ENCODE measurements at regions not wholly inside any gene's neighbourhood (a gene's known extent, or its start where the extent isn't known, plus 50 kb on each side); places are given as distances from the start of the nearest gene placed in this dataset.
A peak's percentile ranks its signal among the peaks of the same experiment; 100 is the strongest.

DNA sequence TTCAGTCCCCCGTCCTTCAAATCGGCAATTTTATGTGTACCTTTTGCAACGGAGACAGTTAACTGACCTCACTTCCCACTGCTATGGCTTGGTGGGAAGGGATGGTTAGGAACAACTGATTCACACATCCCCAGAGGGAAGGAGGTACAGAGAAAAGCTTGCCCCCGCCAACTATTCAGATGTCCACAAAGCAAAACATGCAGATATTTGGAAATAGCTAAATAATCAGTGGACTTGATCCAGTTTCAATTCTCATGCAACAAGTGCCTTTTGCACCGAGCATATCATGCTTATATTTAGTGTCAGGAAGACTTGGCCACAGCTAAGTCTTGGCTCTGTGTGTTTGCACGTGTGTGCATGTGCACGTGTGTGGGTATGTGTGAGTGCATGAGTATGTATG is 144.6 kb downstream of the SNX19 start:
- FAIRE-seq (no peak), DNase-seq (no peak), ATAC-seq (peak in 2 of 4 donors; percentile 34 to 35)
- TF ChIP-seq, protein P1, sequence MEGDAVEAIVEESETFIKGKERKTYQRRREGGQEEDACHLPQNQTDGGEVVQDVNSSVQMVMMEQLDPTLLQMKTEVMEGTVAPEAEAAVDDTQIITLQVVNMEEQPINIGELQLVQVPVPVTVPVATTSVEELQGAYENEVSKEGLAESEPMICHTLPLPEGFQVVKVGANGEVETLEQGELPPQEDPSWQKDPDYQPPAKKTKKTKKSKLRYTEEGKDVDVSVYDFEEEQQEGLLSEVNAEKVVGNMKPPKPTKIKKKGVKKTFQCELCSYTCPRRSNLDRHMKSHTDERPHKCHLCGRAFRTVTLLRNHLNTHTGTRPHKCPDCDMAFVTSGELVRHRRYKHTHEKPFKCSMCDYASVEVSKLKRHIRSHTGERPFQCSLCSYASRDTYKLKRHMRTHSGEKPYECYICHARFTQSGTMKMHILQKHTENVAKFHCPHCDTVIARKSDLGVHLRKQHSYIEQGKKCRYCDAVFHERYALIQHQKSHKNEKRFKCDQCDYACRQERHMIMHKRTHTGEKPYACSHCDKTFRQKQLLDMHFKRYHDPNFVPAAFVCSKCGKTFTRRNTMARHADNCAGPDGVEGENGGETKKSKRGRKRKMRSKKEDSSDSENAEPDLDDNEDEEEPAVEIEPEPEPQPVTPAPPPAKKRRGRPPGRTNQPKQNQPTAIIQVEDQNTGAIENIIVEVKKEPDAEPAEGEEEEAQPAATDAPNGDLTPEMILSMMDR (IDR thresholded peaks at IDR 0.05): no peak
- no peaks in the 10 kb centered on the region for H3K27me3 ChIP-seq
- H3K36me3 ChIP-seq: no peaks in the 10 kb centered on the region
- H3K4me3 ChIP-seq: no peak overlapping the region
- no peak overlapping the region for H3K27ac ChIP-seq
- no peaks in the 10 kb centered on the region for H3K4me1 ChIP-seq
- WGBS, 2 donors: 78 to 86% methylated on average over 7 of the region's 7 CpGs
- intact Hi-C loops (cut with DNase I): no loop called here
- no peaks in the 10 kb centered on the region for H3K9me3 ChIP-seq

- ATAC-seq (peak in 3 of 4 donors; percentile 72 to 80 (median 76)), DNase-seq (peak in 1 of 6 donors; percentile 18), FAIRE-seq (no peak)
- Histone ChIP-seq H3K36me3 (no peaks in the 10 kb centered on the region), H3K27me3 (no peaks in the 10 kb centered on the region), H3K4me3 (no peak overlapping the region), H3K4me1 (no peaks in the 10 kb centered on the region), H3K27ac (no peak overlapping the region), H3K9me3 (no peaks in the 10 kb centered on the region)
- intact Hi-C loops (cut with DNase I): no loop called here
- 52 to 56% methylated on average over 6 of the region's 6 CpGs for WGBS, 2 donors
- TF ChIP-seq, protein P1 (IDR thresholded peaks at IDR 0.05): no peak
Measured at GRCh38 chr11:130772266-130773227, 143.7 kb downstream of the SNX19 start.

GRCh38 chr11:130773244-130773820 is 142.9 kb downstream of the SNX19 start:
- intact Hi-C loops (cut with DNase I): no loop called here
- no peaks in the 10 kb centered on the region for H3K4me1 ChIP-seq
- WGBS, 2 donors: 81 to 92% methylated on average over 5 of the region's 5 CpGs
- no peak for ATAC-seq
- no peak overlapping the region for H3K27ac ChIP-seq
- H3K36me3 ChIP-seq: no peaks in the 10 kb centered on the region
- DNase-seq: no peak
- no peak overlapping the region for H3K4me3 ChIP-seq
- TF ChIP-seq, protein P1 (IDR thresholded peaks at IDR 0.05): no peak
- no peaks in the 10 kb centered on the region for H3K27me3 ChIP-seq
- H3K9me3 ChIP-seq: no peaks in the 10 kb centered on the region
- FAIRE-seq: no peak

GRCh38 chr11:130774703-130775102 is 141.6 kb downstream of the SNX19 start:
- no peak for ATAC-seq
- H3K4me1 ChIP-seq: no peaks in the 10 kb centered on the region

More at GRCh38 chr11:130774703-130775102, 141.6 kb downstream of the SNX19 start:
- 42 to 54% methylated on average over 3 of the region's 3 CpGs for WGBS, 2 donors
- Histone ChIP-seq H3K9me3 (no peaks in the 10 kb centered on the region), H3K27me3 (no peaks in the 10 kb centered on the region), H3K36me3 (no peaks in the 10 kb centered on the region), H3K4me3 (no peak overlapping the region), H3K27ac (no peak overlapping the region)
- FAIRE-seq (no peak), DNase-seq (no peak)
- TF ChIP-seq, protein P1 (IDR thresholded peaks at IDR 0.05): no peak
- intact Hi-C loops (cut with DNase I): no loop called here
